HG03139 (cell line): ENCODE measurements at regions not wholly inside any gene's neighbourhood (a gene's known extent, or its start where the extent isn't known, plus 50 kb on each side); places are given as distances from the start of the nearest gene placed in this dataset.

Source experiments
- ATAC-seq: cut with Tn5 transposase; IDR thresholded peaks from one replicate; pipeline ENCODE4 v1.9.1; 2021; ENCODE audit not compliant: unreplicated experiment

GRCh38 chr15:89400116-89400781 lies 65.6 kb upstream of the POLG start:
- no peak for ATAC-seq

- peak; percentile 50 for ATAC-seq
Measured at GRCh38 chr15:89399238-89400115, 64.9 kb upstream of the POLG start.

GRCh38 chr15:89398896-89399237 lies 64.2 kb upstream of the POLG start:
- ATAC-seq: no peak

- no peak for ATAC-seq
Measured at GRCh38 chr15:89397653-89398023, 63.0 kb upstream of the POLG start.

- no peak for ATAC-seq
Measured at GRCh38 chr15:89396723-89397652, 62.4 kb upstream of the POLG start.

DNA sequence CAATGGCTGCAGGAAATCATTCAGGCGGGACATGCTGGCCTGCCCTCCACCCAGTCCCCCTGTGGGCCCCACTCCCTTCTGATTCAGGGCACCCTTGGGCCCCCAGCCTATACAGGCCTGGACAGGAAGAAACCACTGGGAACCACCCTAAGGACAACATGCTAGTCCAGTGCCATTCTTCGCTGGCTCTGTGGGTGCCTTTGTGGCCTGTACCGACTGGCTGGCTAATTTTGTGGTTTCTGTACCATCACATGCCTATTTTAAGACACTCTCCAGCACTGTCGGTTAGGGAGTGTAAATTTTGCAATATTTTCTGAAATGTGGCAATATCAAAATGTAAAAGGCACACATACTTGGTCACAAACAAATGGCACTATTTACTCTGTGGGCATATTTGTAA lies 61.4 kb upstream of the POLG start:
- no peak for ATAC-seq

DNA sequence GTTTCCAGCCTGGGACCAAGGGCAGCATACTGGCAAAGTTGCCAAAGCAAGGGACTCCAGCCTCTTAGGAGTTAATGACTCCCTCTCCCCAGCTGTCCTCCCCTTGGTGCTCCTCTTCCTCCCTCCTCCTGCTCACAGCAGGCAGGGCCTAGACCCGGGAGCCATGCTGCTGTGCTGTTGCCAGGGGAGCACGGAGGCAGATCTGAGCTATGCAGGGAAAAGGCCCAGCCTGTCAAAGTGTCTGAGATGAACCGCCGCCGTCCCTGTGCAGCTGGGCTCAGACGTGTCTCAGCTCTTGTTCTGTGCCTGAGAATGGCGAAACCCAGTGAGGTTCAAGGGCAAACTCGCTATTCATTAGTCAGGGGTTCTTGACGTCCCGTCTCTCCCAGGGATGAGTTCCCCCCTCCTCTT lies 60.8 kb upstream of the POLG start:
- no peak for ATAC-seq

DNA sequence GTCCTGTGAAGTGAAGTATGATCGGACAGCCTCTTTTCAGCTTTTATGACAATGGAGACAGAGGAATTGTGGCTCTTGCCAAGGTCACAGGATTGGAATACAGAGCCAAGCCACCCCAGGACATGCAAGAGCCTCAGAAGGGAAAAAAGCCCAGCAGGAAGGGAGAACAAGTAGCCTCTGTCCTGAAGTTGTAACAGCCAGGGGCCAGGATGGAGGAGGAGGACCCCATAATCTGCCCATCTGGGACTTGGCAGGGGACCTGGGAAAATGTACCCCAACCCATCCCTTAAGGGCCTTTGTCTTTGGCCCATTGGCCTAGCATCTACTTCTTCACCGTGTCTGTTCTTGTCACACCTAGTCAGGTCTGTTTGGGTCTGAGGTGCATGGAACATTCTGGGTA lies 60.4 kb upstream of the POLG start:
- no peak for ATAC-seq

- ATAC-seq: no peak
Measured at GRCh38 chr15:89393056-89393455, 58.4 kb upstream of the POLG start.

DNA sequence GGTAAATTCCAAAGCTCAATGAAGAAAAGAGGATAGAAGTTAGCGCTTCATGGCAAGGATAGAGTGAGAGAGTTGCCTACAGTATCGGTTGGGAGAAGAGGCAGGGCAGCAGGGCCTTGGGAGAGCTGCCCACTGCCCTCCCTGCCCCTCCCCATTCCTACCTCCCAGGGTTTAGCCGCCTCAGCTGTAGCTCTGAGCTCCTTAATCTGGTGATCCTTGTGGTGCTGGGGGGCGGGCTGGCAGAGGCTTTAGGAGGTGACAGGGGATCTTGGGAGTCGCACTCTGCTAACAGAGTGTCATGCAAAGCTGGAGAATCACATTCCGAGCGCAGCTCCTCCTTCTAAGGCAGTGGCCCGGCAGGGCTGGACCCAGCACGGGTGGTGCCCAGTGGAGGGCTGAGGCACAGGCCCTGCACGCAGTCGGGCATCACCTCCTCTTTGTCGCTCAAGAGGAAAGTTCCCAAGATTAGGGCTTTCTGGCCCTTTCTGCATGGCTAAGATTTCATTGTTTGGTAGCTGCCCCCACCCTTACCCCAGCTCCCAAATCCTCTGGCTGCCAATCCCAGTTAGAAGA lies 57.1 kb upstream of the POLG start:
- no peak for ATAC-seq

GRCh38 chr15:89389841-89390603 lies 55.4 kb upstream of the POLG start:
- no peak for ATAC-seq

- ATAC-seq: no peak
Measured at GRCh38 chr15:89387140-89387903, 52.7 kb upstream of the POLG start.

DNA sequence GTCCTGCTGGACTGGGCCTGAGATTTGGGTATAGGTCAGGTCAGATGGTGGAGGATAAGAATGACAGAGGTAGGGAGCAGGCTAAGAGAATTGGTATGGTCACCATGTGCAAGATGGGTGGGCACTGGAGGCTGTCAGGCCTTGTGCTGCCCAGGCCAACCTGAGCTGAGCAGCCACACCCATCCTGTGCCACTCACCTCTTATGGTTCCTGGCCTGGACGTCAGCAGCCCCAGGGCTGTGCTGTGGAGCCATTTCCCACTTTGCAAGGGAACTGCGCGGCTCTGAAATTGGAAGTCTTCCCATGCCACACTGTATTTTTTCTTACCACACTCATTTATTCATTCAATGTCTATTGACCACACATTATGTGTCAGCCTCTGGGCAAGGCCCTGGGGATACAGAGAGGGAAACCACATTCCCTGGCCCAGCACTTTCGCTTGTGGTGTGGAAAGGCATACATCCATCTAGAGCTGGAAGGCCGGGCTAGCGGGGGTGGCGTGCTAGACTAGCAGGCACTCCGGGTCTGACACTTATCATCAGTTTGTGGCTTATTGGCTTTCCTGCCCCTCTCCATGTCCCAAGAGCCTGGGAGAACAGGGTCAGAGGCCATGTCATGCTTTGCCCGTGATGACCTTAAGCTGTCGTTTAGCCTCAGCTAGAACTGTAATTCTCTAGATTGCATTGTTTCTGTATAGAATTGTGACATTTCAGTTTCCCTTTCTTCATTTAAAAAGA lies 51.1 kb upstream of the POLG start:
- ATAC-seq: no peak
